ENCODE measurements at regions not wholly inside any gene's neighbourhood (a gene's known extent, or its start where the extent isn't known, plus 50 kb on each side); places are given as distances from the start of the nearest gene placed in this dataset.

- intact Hi-C loops (cut with micrococcal nuclease): no loop called here
- ATAC-seq (no peak), DNase-seq (no peak)
- ChIA-PET CTCF (no interaction called here), POLR2A (no interaction called here)
- H3K27me3 ChIP-seq (ENCODE audit: control insufficient read depth in 2 of 2, insufficient read depth in 2 of 2, low read length in 2 of 2): no peaks in the 10 kb centered on the region
- no peak overlapping the region for H3K4me3 Mint-ChIP-seq
- H3K27ac ChIP-seq (ENCODE audit: low read depth, low read length): no peak overlapping the region
- no peaks in the 10 kb centered on the region for H3K9me3 ChIP-seq (ENCODE audit: control insufficient read depth in 2 of 3, low read length in 3 of 3)
- H3K27me3 Mint-ChIP-seq: no peaks in the 10 kb centered on the region
- no peaks in the 10 kb centered on the region for H3K36me3 Mint-ChIP-seq
- H3K36me3 ChIP-seq (ENCODE audit: control insufficient read depth in 2 of 3, insufficient read depth in 3 of 3, low read length in 3 of 3): no peaks in the 10 kb centered on the region
- no peaks in the 10 kb centered on the region for H3K4me1 Mint-ChIP-seq
- H3K4me3 ChIP-seq (ENCODE audit: low read length): no peak overlapping the region
- H3K9me3 Mint-ChIP-seq: peaks cover 0 to 6% (median 0%) of the 10 kb centered on the region in 11 donors
- H3K4me1 ChIP-seq (ENCODE audit: control insufficient read depth in 2 of 2, insufficient read depth in 2 of 2, low read length in 2 of 2): no peaks in the 10 kb centered on the region
- no peak overlapping the region for H3K27ac Mint-ChIP-seq
Measured at GRCh38 chr7:117944886-117945285, 71.6 kb upstream of the CTTNBP2 start.

- H3K4me1 ChIP-seq (ENCODE audit: control insufficient read depth in 2 of 2, insufficient read depth in 2 of 2, low read length in 2 of 2): no peaks in the 10 kb centered on the region
- intact Hi-C loops (cut with micrococcal nuclease): no loop called here
- ChIA-PET POLR2A (no interaction called here), CTCF (no interaction called here)
- no peaks in the 10 kb centered on the region for H3K36me3 Mint-ChIP-seq
- no peaks in the 10 kb centered on the region for H3K27me3 ChIP-seq (ENCODE audit: control insufficient read depth in 2 of 2, insufficient read depth in 2 of 2, low read length in 2 of 2)
- H3K4me1 Mint-ChIP-seq: no peaks in the 10 kb centered on the region
- no peak overlapping the region for H3K4me3 Mint-ChIP-seq
- no peaks in the 10 kb centered on the region for H3K27me3 Mint-ChIP-seq
- no peak for DNase-seq
- H3K9me3 ChIP-seq (ENCODE audit: control insufficient read depth in 2 of 3, low read length in 3 of 3): no peaks in the 10 kb centered on the region
- peaks cover 0 to 2% (median 0%) of the 10 kb centered on the region in 11 donors for H3K9me3 Mint-ChIP-seq
- no peak overlapping the region for H3K4me3 ChIP-seq (ENCODE audit: low read length)
- no peak for ATAC-seq
- no peak overlapping the region for H3K27ac ChIP-seq (ENCODE audit: low read depth, low read length)
- no peak overlapping the region for H3K27ac Mint-ChIP-seq
- H3K36me3 ChIP-seq (ENCODE audit: control insufficient read depth in 2 of 3, insufficient read depth in 3 of 3, low read length in 3 of 3): no peaks in the 10 kb centered on the region
Measured at GRCh38 chr7:117946151-117946633, 73.0 kb upstream of the CTTNBP2 start.

GRCh38 chr7:117949232-117949631, 76.0 kb upstream of the CTTNBP2 start:
- ChIA-PET CTCF (no interaction called here), POLR2A (no interaction called here)
- Mint-ChIP-seq H3K36me3 (no peaks in the 10 kb centered on the region), H3K4me3 (no peak overlapping the region), H3K27me3 (peaks cover 0 to 4% (median 0%) of the 10 kb centered on the region in 5 donors), H3K9me3 (peaks cover 0 to 5% (median 0%) of the 10 kb centered on the region in 11 donors), H3K27ac (no peak overlapping the region), H3K4me1 (no peaks in the 10 kb centered on the region)
- Histone ChIP-seq H3K27ac (ENCODE audit: low read depth, low read length) (no peak overlapping the region), H3K9me3 (ENCODE audit: control insufficient read depth in 2 of 3, low read length in 3 of 3) (no peaks in the 10 kb centered on the region), H3K4me3 (ENCODE audit: low read length) (no peak overlapping the region), H3K4me1 (ENCODE audit: control insufficient read depth in 2 of 2, insufficient read depth in 2 of 2, low read length in 2 of 2) (no peaks in the 10 kb centered on the region), H3K36me3 (ENCODE audit: control insufficient read depth in 2 of 3, insufficient read depth in 3 of 3, low read length in 3 of 3) (no peaks in the 10 kb centered on the region), H3K27me3 (ENCODE audit: control insufficient read depth in 2 of 2, insufficient read depth in 2 of 2, low read length in 2 of 2) (no peaks in the 10 kb centered on the region)
- DNase-seq: no peak
- intact Hi-C loops (cut with micrococcal nuclease): no loop called here
- no peak for ATAC-seq

DNA sequence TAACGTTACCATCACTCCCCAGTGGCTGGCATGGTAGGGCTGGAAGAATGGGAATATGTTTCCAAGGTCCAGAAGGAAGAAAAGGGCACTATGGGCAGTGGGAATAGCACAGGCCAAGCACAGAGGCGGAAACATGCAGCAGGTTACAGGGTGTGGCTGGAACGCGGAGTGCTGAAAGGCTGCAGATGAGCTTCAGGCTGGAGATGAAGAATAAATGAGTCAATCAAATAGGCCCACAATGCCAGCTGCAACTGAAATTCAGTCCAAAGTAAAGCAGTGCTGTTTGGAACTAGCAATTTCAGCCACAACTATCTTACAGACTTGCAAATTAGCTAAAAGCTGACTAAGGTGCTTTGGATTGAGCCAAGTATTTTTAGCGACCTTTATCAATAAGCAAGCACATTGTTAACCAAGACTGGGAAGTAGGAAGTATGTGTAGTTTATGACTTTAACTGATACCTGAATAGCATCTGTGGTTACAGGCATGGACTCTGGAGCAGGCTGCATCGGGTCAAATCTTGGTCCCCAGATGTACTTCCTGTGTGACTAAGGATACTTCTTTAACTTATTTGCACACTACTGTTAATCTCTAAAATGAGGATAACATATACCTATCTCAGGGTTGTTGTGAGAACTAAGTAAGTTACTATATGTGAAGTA, 77.5 kb upstream of the CTTNBP2 start:
- ATAC-seq (no peak), DNase-seq (no peak)
- Histone ChIP-seq H3K27ac (ENCODE audit: low read depth, low read length) (no peak overlapping the region), H3K4me1 (ENCODE audit: control insufficient read depth in 2 of 2, insufficient read depth in 2 of 2, low read length in 2 of 2) (no peaks in the 10 kb centered on the region), H3K36me3 (ENCODE audit: control insufficient read depth in 2 of 3, insufficient read depth in 3 of 3, low read length in 3 of 3) (no peaks in the 10 kb centered on the region), H3K9me3 (ENCODE audit: control insufficient read depth in 2 of 3, low read length in 3 of 3) (no peaks in the 10 kb centered on the region), H3K4me3 (ENCODE audit: low read length) (no peak overlapping the region), H3K27me3 (ENCODE audit: control insufficient read depth in 2 of 2, insufficient read depth in 2 of 2, low read length in 2 of 2) (no peaks in the 10 kb centered on the region)
- peaks cover 0 to 5% (median 0%) of the 10 kb centered on the region in 11 donors for H3K9me3 Mint-ChIP-seq
- no peaks in the 10 kb centered on the region for H3K36me3 Mint-ChIP-seq
- no peak overlapping the region for H3K27ac Mint-ChIP-seq
- intact Hi-C loops (cut with micrococcal nuclease): no loop called here
- no peaks in the 10 kb centered on the region for H3K4me1 Mint-ChIP-seq
- CTCF ChIA-PET: no interaction called here
- no peak overlapping the region for H3K4me3 Mint-ChIP-seq
- H3K27me3 Mint-ChIP-seq: peaks cover 0 to 4% (median 0%) of the 10 kb centered on the region in 5 donors
- POLR2A ChIA-PET: no interaction called here

DNA sequence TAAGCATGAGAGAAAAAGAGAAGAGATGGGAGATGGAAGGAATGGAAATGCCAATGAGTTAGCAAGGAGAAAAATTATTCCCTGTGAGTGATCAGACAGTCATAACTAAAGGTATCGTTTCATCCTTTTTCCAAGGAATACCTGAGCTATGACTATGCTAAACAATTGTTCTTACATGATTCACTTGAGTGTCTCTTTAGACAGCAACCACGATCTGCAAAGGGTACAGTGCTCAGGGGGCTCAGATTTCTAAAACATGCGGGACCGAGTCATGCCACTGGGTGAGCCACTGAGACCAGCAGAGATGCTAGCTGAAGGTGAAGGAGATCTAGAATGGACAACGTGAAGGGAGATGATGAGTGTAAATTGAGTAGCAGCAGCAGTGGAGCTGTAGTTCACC, 78.0 kb upstream of the CTTNBP2 start:
- intact Hi-C loops (cut with micrococcal nuclease): no loop called here
- no peaks in the 10 kb centered on the region for H3K27me3 ChIP-seq (ENCODE audit: control insufficient read depth in 2 of 2, insufficient read depth in 2 of 2, low read length in 2 of 2)
- H3K4me3 Mint-ChIP-seq: no peak overlapping the region
- no peaks in the 10 kb centered on the region for H3K4me1 ChIP-seq (ENCODE audit: control insufficient read depth in 2 of 2, insufficient read depth in 2 of 2, low read length in 2 of 2)
- H3K9me3 Mint-ChIP-seq: peaks cover 0 to 5% (median 0%) of the 10 kb centered on the region in 11 donors
- no peaks in the 10 kb centered on the region for H3K36me3 ChIP-seq (ENCODE audit: control insufficient read depth in 2 of 3, insufficient read depth in 3 of 3, low read length in 3 of 3)
- POLR2A ChIA-PET: no interaction called here
- H3K27me3 Mint-ChIP-seq: peaks cover 0 to 10% (median 4%) of the 10 kb centered on the region in 5 donors
- no peaks in the 10 kb centered on the region for H3K4me1 Mint-ChIP-seq
- ATAC-seq (no peak), DNase-seq (no peak)
- CTCF ChIA-PET: no interaction called here
- H3K9me3 ChIP-seq (ENCODE audit: control insufficient read depth in 2 of 3, low read length in 3 of 3): no peaks in the 10 kb centered on the region
- no peaks in the 10 kb centered on the region for H3K36me3 Mint-ChIP-seq
- no peak overlapping the region for H3K27ac Mint-ChIP-seq
- no peak overlapping the region for H3K4me3 ChIP-seq (ENCODE audit: low read length)
- H3K27ac ChIP-seq (ENCODE audit: low read depth, low read length): no peak overlapping the region

GRCh38 chr7:117951691-117952280, 78.5 kb upstream of the CTTNBP2 start:
- CTCF ChIA-PET: no interaction called here
- intact Hi-C loops (cut with micrococcal nuclease): no loop called here

GRCh38 chr7:117955046-117955445, 81.8 kb upstream of the CTTNBP2 start:
- no peaks in the 10 kb centered on the region for H3K4me1 Mint-ChIP-seq
- Histone ChIP-seq H3K9me3 (ENCODE audit: control insufficient read depth in 2 of 3, low read length in 3 of 3) (no peaks in the 10 kb centered on the region), H3K4me3 (ENCODE audit: low read length) (no peak overlapping the region), H3K4me1 (ENCODE audit: control insufficient read depth in 2 of 2, insufficient read depth in 2 of 2, low read length in 2 of 2) (no peaks in the 10 kb centered on the region), H3K27ac (ENCODE audit: low read depth, low read length) (no peak overlapping the region), H3K27me3 (ENCODE audit: control insufficient read depth in 2 of 2, insufficient read depth in 2 of 2, low read length in 2 of 2) (no peaks in the 10 kb centered on the region), H3K36me3 (ENCODE audit: control insufficient read depth in 2 of 3, insufficient read depth in 3 of 3, low read length in 3 of 3) (no peaks in the 10 kb centered on the region)
- H3K9me3 Mint-ChIP-seq: peaks cover 0 to 5% (median 0%) of the 10 kb centered on the region in 11 donors
- ChIA-PET CTCF (no interaction called here), POLR2A (no interaction called here)
- no peak overlapping the region for H3K4me3 Mint-ChIP-seq
- no peak for DNase-seq
- H3K27me3 Mint-ChIP-seq: peaks cover 0 to 14% (median 8%) of the 10 kb centered on the region in 5 donors
- ATAC-seq: no peak
- no peaks in the 10 kb centered on the region for H3K36me3 Mint-ChIP-seq
- no peak overlapping the region for H3K27ac Mint-ChIP-seq
- intact Hi-C loops (cut with micrococcal nuclease): no loop called here

More at GRCh38 chr7:117951691-117952280, 78.5 kb upstream of the CTTNBP2 start:
- H3K4me3 ChIP-seq (ENCODE audit: low read length): no peak overlapping the region
- no peaks in the 10 kb centered on the region for H3K27me3 ChIP-seq (ENCODE audit: control insufficient read depth in 2 of 2, insufficient read depth in 2 of 2, low read length in 2 of 2)
- Mint-ChIP-seq H3K27me3 (peaks cover 0 to 14% (median 8%) of the 10 kb centered on the region in 5 donors), H3K4me1 (no peaks in the 10 kb centered on the region), H3K36me3 (no peaks in the 10 kb centered on the region), H3K9me3 (peaks cover 0 to 5% (median 0%) of the 10 kb centered on the region in 11 donors), H3K4me3 (no peak overlapping the region), H3K27ac (no peak overlapping the region)
- DNase-seq (no peak), ATAC-seq (no peak)
- H3K27ac ChIP-seq (ENCODE audit: low read depth, low read length): no peak overlapping the region
- POLR2A ChIA-PET: no interaction called here
- no peaks in the 10 kb centered on the region for H3K36me3 ChIP-seq (ENCODE audit: control insufficient read depth in 2 of 3, insufficient read depth in 3 of 3, low read length in 3 of 3)
- H3K4me1 ChIP-seq (ENCODE audit: control insufficient read depth in 2 of 2, insufficient read depth in 2 of 2, low read length in 2 of 2): no peaks in the 10 kb centered on the region
- H3K9me3 ChIP-seq (ENCODE audit: control insufficient read depth in 2 of 3, low read length in 3 of 3): no peaks in the 10 kb centered on the region

Measured in naive thymus-derived CD4-positive, alpha-beta T cell (primary cell).